GM12892 (cell line): ENCODE measurements at regions not wholly inside any gene's neighbourhood (a gene's known extent, or its start where the extent isn't known, plus 50 kb on each side); places are given as distances from the start of the nearest gene placed in this dataset.

ENCODE experiments used
- POLR2A ChIP-seq: IDR thresholded peaks from 2 replicates; pipeline ENCODE4 v1.6.1; 2011; ENCODE audit warnings: low read depth, low read length, control low read depth
- POLR2AphosphoS5 ChIP-seq: IDR thresholded peaks from 2 replicates; pipeline ENCODE4 v1.6.1; 2011; ENCODE audit warnings: low read depth, low read length, control low read depth

DNA sequence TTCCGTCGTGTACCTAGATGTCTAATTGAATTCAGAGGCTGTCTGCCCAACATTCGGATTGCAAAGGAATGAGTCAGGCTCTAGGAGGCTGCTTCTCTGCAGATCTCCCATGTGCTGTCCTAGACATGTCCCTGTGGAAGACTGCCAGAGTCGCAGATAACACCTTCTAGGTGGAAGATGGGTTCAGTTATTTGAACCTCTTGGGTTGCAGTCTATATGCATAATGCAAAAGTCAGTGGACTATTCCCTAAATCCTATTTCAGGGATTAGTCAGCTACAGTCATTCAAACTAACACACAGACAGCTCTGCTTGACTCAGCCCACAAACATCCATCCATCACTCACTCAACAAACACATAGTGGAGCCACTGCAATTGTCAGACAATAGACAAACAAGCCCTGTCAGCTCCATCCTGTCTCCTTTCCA lies 300.0 kb upstream of the CTNNB1 start:
- TF ChIP-seq POLR2A = no peak
- TF ChIP-seq POLR2AphosphoS5 = no peak
